MV-4-11 (cell line): ENCODE measurements at regions not wholly inside any gene's neighbourhood (a gene's known extent, or its start where the extent isn't known, plus 50 kb on each side); places are given as distances from the start of the nearest gene placed in this dataset.

Experiments used
- DNase-seq: peaks from one replicate; lab custom pipeline; 2025; lab: John Stamatoyannopoulos, UW

DNA sequence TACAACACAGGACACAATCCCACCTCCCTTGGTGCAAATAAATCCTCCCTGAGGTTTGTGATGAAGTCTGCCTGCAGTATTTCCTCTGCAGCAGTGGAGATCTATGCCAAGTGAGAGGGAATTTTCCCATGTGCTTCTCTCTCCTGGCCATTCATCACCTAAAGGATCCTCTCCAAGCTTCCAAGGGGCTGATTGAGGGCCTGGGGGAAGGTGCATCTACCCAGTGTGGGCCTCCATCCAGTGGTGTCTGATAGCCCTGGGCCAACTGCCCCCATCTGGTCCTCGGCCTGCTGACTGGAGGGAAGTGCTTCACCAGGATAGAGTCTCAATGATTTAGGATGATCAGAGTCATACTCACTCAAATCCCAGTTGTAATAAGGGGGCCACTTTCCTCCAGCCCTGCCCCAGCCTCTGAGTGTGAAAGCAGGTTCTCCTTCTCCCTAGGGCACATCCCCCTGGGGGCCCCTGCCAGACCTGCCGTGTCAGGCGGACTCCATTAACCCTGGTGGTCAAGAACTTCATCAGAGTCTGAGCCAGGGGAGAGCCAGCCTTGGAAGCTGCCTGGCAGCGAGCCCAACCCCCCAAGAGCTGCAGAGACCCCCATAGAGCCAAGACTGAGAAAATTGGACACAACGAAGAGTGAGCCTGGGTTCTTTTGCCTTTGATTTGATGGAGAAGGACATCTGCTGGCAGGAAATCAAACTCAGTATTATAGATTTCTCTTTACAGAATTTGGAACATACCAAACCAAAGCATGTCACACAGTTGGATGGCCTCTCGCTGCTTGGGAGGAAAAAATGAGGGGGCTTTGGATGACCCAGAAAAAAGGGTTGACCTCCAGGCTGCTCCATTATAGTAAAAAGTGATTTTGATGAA lies 509.6 kb downstream of the CMPK2 start:
- no peak for DNase-seq

DNA sequence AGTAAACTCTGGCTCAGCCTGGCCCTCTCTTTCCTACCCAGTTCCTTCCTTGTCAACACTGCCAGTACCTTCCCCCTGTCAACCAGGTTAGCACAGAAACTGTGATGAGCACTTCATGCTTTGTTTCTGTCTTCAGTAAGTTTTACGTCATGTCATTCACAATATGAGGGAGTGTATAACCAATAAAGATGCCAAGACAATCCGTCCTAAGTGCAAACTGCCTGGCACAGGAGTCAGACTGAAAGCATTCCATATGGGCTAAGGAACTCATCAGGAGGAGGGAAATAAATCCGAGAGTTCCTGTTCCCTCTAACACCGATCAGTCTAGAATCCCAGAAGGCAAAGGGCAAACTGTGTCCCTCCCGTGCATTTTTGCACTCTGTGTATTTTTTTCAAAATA lies 507.2 kb downstream of the CMPK2 start:
- DNase-seq, result no peak

DNA sequence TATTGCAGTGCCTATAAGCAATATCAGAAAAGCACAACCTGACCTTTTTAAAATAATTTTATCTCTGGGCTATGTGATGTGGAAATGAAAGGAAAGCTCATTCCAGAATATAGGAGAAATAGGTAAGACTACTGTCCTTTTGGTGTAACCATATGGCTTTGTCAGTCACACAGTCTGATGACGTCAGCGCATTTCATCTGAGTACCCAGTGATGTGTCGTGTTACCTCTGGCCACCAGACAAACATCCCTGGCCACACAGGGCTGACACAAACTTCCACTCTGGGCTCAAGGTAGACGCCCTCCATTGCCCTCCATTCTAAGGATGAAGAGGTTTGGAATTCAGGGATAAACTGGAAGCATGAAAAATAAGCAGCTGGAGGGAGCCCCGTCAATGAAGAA lies 506.7 kb downstream of the CMPK2 start:
- no peak for DNase-seq

DNA sequence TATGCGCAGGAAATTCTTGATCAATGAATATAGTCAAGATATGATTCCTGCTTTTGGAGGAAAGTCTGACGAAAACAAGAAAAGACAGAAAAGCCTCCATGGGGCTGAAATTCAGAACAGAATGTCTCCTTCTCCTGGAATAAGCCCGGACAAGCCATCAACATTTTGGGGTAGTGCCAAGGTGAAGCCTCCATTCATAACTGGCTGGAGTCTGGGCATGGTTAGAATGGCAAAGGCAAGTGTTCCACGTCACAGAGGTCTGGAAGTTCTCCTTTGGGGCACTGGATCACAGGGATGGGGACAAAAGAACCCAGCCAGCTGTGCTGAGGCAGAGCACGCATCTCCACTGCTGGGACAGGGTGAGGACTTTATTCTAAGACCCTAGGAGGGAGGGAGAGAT lies 505.7 kb downstream of the CMPK2 start:
- DNase-seq, result no peak

DNA sequence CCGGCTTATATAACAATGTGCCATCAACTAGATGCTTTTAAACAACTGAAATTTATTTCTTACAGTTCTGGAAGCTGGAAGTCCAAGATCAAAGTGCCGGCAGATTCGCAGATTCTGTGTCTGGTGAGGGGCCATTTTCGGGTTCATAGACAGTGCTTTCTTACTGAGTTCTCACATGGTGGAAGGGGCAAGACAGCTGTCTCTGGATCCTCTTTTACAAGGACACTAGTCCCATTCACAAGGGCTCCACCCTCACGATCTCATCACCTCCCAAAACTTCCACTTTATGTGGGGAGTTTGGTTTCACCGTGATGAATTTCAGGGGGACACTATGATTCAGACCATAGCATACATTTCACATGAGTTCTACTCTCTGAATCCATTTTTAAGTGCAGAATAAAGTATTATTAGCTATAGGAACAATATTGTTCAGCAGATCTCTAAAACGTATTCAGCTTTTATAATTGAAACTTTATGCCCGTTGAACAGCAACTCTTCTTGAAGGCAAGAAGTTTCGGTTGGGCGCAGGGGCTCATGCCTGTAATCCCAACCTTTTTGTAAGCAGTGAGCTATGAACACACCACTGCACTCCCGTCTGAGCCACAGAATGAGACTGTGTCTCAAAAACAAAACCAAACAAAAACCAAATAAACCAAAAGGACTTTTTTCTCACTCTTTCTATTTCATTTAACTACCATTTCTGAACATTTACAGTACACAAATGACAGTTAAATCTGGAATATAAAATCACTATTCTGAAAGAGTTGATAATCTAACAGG lies 502.8 kb downstream of the CMPK2 start:
- no peak for DNase-seq

DNA sequence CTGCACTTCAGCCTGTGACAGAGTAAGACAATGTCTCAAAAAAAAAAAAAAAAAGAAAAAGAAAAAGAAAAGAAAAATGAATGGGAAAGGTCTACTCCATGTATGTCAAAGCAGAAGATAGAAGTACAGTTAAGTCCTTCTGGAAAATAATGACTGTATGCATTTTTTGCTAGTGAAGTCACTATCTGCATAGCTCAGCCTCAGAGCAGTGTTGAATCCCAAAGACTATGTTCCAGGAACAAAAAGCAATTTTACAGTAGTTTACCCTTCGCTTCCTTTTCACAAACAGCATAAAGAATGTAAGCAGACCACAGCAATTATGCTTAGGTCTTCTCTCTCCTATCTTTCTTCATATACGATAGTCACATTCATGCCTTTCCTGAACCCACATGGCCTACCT lies 497.4 kb downstream of the CMPK2 start:
- no peak for DNase-seq

DNA sequence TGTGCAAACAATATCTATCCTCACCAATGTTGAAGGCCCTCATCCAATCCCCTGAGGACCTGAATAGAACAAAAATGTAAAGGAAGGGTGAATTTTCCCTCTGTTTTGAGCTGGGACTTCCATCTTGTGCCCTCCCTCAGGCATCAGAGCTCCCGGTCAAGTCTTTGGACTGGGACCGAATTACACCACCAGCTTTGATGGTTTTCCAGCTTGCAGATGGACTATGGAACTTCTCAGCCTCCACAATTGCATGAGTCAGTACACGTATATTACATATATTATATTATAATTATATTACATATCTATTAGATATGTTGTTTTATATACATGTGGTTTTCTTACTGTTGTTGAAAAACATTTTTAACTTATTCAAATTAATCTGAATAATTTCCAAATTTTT lies 496.4 kb downstream of the CMPK2 start:
- DNase-seq, result no peak

DNA sequence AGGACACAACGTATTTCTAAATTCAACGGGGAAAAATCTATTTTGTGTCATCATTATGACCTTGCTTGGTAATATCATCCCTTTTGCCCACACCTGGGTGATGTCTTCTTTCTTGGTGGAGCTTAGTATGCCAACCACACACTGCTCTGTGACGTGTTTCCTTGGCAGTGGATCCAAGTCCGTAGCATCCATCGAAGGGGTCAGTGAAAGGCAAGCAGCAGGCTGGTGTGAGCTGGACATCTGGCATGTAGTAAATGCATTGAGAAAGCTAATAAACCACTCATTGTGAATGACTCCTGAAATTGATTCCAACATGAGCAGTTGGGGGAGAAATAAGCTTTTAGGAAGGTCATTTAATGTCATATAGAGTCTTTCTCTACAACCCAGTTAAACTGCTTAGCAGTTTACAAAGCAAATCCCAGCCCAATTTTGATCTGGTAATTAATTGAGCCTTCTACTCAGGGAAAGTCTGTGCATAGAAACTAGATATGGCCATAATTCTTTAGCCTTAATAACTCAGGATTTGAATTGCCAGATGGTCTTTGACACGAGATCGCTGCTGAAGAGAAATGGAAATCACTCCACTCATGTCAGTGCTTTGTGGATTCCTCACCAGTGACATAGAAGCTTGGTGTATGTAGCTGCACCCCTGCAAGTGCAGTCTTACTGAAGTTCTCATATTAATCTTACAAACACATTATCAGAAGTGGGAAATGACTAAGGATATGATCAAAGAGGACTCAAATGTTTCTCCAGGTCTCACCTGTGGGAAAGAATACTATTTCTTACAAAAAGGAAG lies 494.8 kb downstream of the CMPK2 start:
- no peak for DNase-seq

DNA sequence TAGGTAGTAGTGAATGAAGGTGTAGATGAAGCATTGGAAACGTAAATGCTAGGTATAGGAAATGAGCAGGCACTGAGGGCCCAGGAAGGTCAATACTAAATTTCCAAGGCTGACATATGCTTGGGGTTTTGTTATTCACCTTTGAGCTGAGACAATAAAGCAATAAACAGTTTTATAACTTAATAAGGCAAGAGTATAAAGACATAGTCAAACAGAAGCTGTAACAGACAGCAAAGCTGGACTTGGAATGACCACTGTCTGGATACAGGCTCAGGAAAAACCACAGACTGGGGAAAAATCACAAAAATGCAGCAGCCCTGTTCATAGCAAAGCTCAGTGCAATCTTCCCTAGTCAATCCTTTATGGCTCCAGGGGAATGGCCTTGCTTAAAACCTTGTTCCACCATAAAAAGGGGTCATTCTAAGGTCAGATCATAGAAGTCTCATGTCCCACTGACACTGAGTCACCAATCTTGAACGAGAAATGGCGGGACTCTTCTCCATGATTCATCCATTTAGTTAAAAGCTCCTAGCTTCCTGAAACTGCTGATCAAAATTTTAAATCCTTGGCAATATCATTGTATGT lies 493.3 kb downstream of the CMPK2 start:
- DNase-seq, result no peak

DNA sequence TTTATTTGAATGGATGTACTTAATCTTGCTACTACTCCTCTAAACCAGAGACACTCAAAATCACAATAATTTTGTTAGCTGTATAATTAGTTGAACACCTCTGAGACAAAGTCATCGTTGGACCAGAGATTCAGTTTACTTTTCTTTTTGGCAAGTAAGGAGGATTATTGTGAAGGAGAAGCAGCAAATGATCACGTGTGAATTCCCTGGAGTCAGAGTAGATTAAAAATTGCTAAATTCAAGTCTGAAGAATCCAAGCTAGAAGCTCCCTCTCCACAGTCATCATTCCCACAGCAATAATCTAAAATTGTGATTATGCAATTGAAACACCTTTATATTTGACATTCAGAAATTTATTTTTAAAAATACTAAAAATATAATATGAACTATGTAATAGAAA lies 484.4 kb downstream of the CMPK2 start:
- no peak for DNase-seq

DNA sequence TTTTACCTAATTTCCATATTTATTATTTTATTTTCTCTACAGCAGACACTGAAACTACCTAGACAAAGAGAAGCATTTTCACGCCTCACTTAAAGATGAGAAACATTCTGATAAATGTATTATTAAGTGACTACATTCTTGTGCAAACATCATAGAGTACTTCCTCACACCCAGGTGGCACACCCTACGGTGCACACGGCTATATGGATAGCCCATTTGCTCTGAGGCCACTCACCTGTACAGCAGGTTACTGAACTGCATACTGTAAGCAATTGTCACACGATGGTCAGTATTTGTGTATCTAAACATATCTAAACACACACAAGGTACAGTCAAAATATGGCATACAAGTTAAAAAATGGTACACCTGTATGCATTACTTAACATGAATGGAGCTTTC lies 481.4 kb downstream of the CMPK2 start:
- no peak for DNase-seq

DNA sequence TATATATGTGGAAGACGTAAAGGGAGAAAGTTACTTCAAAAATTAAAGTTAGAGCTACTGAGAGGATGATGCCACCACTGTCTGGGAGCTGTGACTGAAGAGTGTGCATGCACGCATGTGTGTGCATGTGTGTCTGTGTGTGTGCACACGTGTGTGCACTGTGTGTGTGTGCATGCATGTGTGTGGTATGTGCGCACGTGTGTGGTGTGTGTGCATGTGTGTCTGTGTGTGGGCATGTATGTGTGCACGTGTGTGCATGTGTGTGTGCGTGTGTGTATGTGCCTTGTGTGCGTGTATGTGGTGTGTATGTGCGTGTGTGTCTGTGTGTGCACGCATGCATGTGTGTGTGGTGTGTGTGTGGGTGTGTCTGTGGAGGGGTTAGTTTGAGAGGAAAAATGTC lies 473.4 kb downstream of the CMPK2 start:
- DNase-seq, result no peak

DNA sequence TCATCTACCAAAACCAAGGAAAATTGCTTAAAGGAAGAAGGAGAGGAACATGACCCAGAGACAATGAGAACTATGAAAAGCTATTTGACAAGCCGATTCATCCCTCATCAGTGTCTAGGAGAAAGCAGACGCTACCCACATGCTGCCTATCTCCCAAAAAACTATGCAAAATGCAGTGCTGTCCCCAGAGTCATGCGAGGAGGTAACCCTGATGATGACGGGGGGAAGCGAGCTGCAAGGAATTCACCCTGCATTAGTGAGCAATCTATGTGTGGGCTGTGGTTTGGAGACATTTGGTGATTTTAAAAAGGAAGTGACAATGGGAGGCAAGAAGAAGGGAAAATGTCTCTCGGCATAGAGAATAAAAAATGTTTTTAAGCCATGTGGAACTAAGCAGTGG lies 472.7 kb downstream of the CMPK2 start:
- peak; percentile 2 for DNase-seq

DNA sequence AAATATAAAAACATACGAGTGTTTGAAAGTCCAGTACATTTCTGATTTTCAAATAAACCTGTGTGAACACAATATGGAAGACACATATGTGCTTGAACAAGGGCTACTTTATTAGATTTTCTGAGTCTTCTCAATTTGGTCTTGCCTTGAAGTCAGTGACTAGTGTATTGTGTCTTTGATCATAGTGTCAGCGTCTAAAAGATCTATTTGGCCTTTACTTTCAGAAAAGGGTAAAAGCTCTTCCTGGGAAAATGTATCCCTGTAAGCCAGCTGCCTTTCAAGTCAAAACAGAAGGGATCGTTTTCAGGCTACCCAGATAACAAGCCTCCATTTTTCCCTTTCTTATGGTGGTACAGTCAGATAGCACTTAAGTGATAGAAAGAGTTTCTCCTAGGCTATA lies 471.9 kb downstream of the CMPK2 start:
- DNase-seq, result no peak

DNA sequence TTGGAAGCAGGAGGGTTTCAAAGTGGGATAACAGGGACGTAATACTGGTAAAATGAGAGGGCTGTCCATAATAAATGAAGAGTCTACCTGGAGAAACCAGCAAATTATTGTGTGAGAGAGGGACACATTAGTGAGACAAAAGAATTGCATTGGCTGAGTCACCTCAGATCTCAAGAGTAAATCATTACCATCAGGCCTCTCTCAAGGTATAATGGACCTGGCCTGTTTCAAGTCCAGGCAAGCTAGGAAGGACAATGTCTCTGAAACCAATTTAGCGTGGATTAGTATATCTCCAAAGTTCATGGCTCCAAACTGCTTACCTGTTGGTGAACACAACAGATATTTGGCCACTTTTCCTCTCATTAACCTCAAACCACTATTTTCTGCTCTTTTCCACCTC lies 471.4 kb downstream of the CMPK2 start:
- DNase-seq, result no peak

DNA sequence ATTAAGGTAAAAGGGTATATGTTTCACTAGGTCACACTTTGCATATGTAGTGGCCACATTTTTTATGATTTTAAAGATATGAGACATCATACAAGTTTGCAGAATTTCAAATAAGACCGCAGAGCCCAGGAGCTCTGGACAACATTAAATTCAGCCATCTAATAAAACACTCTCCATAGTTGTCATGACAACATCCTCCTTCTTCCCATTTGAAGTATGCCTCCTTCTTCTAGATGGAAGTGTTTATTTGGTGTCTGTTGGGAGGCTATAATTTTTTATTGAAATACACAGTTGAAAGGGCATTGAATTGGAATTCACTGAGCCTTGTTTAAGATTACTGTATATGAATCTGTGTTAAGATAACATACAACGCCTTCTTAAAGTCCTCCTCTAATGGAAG lies 467.3 kb downstream of the CMPK2 start:
- no peak for DNase-seq

DNA sequence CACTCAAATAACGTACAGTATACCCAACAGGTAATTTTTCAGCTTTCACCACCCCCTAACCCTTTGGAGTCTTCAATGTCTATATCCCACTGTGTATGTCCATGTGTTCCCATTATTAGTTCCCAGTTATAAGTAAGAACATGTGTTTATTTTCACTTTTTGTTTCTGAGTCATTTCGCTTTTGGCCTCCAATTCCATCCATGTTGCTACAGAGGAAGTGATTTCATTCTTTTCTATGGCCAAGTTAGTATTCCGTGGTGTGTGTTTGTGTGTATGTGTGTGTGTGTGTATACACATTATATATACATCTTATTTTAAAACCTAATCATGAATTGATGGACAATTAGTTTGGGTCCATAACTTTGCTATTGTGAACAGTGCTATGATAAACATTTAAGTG lies 464.4 kb downstream of the CMPK2 start:
- no peak for DNase-seq

DNA sequence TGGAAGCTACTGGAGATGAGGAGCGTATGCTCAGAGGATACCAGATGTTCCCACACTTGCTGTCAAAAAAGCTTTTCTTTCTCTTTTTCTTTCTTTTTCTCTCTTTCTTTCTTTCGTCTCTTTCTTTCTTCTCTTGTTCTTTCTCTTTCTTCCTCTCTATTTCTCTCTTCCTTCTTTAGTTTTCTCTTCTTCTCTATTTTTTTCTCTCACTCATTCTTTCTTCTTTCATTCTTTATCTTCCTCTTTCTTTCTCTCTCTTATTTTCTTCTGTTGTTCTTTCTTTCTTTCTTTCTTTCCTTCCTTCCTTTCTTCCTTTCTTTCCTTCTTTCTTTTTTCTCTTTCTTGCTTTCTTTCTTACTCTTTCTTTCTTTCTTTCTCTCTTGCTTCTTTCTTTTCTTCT lies 457.6 kb downstream of the CMPK2 start:
- no peak for DNase-seq

DNA sequence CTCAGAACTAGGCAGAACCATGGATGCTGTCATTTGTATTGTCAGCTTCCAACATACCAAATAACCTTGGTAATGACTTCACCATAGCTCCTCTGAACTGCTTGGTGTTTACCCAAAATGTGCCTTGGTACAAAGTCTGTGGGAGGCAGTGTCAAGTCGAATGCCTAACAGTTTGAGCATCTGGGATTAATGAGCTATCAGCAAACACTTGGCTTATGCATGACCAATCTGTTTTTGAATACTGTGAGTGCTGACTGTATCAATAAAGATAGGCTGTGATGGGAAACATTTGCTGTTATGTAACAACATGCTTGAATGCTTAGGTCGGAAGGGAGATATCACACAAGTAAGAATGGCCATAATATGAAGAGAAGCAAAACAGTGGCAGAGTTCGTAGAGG lies 455.4 kb downstream of the CMPK2 start:
- DNase-seq, result no peak

DNA sequence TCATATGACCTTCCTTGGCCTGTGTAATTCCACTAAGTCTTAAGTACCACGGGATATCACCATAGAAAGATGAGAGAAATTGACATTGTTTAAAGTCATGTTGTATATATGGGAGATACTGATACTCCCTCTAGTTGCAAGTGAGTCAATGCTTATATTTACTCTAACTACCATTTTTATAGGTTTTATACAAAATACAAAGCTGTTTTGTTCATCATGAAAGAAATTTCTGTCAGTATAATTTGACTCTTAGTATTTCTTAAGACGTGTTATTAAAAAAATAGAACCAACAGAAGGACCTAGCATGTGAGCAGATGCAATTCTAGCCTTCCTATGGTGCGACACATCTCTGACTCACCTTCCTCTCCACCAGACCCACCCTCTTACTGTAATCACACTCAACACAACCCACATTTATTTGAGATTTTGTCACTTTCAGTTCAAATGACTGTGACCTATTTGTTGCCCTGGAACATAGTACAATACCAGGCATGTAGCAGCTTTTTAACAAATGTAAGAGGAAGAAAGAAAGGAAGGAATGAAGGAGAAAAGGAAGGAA lies 453.1 kb downstream of the CMPK2 start:
- no peak for DNase-seq

DNA sequence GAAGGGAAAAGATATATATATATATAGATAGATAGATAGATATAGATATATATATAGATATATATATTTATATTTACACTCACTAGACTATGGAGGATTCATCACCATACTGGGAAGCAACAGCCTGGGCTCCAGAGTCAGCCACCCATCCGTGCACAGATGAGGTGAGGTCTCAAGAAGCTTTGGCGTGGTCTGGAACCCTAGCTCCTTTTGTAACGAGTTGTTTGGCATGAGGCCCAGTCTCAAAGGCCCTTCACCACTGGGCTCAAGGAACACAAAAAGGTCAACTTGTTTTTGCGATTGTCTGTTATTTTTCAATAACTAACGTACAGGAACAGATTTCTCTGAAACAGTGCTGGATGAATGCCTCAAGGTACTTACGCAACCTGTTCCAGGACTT lies 448.7 kb downstream of the CMPK2 start:
- no peak for DNase-seq

DNA sequence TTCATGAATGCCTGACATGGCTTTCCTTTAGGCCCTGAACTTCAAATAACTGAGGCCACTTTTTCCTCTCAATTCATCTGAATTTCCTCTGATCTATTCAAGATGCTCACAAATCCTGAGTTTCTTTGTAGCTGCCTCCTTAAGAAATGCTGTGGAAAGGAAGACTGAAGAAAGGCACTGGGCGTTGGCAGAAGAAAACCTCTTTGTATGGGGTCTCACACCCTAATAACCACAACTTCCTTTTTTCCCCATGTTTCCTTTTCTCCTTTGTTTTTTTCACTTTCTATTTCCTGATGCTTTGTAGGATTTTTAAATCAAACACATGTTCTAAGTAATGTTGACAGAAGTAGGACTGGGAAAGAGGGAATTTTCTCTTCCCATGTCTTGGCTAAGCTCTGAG lies 447.4 kb downstream of the CMPK2 start:
- DNase-seq, result no peak
